C4-2B (cell line): ENCODE measurements at regions not wholly inside any gene's neighbourhood (a gene's known extent, or its start where the extent isn't known, plus 50 kb on each side); places are given as distances from the start of the nearest gene placed in this dataset.

ENCODE experiments used
- ZFX ChIP-seq: fragments of 450-650 bp; IDR thresholded peaks from 2 replicates; pipeline ENCODE4 v1.6.1; 2017
- TF ChIP-seq, protein P1 (sequence below): fragments of 450-650 bp; conservative IDR thresholded peaks from 2 replicates; pipeline ENCODE4 v1.5.1; 2017; ENCODE audit warnings: mild to moderate bottlenecking

DNA sequence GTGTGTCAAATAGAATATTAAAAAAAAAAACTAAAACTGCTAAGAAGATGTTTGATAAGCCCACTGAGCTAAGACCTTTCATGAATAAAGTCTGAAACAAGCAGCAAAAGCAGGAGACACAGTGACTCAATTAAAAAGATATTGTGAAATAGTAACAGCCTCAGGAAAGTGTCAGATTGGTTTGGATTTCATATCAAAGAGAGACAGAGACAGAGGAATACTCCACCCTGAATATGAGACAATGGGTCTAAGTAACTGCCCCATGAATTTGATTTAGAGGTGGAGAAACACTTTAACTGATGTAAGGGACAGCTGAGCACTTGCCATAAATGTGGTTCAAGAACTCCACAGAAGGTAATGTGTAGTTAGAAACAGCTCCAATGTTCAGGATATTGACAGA lies 277.9 kb upstream of the FOXG1 start:
- TF ChIP-seq, protein P1, sequence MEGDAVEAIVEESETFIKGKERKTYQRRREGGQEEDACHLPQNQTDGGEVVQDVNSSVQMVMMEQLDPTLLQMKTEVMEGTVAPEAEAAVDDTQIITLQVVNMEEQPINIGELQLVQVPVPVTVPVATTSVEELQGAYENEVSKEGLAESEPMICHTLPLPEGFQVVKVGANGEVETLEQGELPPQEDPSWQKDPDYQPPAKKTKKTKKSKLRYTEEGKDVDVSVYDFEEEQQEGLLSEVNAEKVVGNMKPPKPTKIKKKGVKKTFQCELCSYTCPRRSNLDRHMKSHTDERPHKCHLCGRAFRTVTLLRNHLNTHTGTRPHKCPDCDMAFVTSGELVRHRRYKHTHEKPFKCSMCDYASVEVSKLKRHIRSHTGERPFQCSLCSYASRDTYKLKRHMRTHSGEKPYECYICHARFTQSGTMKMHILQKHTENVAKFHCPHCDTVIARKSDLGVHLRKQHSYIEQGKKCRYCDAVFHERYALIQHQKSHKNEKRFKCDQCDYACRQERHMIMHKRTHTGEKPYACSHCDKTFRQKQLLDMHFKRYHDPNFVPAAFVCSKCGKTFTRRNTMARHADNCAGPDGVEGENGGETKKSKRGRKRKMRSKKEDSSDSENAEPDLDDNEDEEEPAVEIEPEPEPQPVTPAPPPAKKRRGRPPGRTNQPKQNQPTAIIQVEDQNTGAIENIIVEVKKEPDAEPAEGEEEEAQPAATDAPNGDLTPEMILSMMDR = no peak
- no peak for TF ChIP-seq ZFX
